ENCODE measurements at regions not wholly inside any gene's neighbourhood (a gene's known extent, or its start where the extent isn't known, plus 50 kb on each side); places are given as distances from the start of the nearest gene placed in this dataset.

DNA sequence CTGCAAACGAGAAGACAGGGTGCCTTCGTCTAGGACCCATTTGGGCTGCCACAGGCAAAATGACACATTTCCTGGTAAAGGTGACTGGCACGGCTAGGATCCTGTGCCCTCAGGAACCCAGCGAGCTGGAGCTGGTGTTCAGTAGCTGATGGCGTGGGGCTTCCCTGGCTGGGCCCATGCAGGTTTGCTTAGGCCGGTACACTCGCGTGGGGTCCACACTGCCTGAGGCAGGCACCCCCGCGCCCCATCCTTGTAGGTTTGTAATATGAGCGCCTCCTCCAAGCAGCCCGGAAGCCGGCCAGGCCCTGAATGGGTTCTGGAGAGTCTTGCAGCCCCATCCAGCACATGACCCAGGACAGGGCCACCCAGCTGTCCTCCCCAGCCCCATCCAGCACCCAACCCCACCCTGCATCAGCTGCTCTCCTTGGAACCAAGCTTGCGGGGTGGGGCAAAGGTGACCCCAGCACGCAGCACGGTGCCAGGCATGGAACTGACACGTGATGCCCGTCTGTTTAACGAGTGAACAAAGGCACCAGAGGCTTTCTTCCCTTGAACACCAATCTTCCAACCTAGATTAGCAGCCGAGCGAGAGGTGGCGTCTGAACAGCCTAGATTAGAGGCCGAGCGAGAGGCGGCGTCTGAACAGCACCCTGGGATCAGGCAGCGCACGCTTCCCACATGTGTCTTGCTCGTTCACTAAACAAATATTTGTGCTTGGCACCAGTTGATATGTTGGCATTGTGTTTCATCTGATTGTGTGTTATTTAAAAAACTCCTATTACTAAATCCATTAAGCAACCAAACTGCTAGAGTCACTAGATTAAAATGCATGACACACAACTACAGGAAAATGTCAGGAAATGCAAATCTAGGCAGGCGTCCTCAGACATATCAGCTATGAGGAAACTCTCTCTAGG lies 112.1 kb downstream of the DLL1 start:
- no peak for DNase-seq (ENCODE audit: low read depth in 2 of 2)

GRCh38 chr6:170177772-170178560 lies 112.9 kb downstream of the DLL1 start:
- DNase-seq (ENCODE audit: low read depth in 2 of 2): no peak

DNA sequence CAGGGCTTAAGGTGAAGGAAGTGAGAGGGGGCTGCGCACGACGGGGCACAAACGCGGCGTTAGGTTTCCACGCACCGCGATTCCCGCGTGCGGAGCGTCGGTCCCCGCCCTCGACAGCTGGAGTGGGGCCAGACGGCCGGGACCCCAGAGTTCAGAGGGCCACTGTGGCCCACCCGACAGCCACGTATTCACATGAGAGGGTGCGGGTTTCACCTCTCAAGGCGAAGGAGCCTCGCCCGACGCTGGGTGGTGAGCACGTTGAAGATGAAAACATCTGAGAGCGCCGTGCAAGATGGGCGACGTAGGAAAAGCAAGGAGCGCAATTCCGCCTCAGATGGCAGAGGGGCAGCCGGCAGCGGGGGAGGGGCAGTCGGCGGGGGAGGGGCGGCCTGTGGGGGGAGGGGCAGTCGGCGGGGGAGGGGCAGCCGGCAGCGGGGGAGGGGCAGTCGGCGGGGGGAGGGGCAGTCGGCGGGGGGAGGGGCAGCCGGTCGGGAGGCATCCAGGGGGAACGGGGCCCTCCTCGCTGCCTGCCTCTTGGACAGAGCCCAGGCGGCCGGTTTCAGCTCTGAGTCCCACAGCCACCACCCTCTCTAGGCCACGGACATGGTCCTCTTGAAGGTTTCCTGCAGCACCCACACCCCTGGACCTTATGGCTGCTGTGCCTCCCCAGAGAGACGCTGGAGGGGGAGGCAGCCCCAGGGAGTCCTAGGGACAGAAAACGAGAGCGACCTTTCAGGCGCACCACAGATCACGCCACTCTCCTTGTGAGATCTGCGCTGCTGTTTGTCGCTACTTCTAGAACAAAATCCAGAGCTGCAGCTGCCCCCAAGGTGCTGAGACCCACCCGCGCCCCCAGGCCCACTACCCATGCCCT lies 113.7 kb downstream of the DLL1 start:
- no peak for DNase-seq (ENCODE audit: low read depth in 2 of 2)

GRCh38 chr6:170176136-170176897 lies 114.6 kb downstream of the DLL1 start:
- DNase-seq (ENCODE audit: low read depth in 2 of 2): no peak

DNA sequence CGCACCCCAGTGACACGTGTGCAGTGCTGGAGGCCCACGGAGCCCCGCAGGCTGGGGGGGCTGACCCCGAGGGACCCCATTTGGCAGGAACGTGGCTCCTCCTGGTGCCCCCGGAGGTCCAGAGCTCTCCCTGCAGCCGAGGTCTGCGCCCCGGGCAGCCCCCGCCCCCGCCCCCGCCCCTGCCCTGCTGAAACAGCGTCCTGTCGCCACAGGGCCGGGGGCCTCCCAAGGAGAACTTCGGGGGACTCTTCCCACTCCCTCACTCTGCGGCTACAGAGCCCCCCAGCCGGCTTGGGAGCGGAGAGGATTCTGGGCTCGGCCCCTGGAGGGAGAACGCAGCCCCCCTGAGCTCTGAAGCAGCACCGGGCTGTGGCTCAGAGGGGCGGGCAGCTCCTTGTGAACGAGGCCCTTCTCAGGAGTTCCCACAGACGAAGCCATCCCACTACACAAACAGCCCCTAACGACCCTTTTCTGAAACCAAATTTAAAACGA lies 115.2 kb downstream of the DLL1 start:
- DNase-seq (ENCODE audit: low read depth in 2 of 2): no peak

DNA sequence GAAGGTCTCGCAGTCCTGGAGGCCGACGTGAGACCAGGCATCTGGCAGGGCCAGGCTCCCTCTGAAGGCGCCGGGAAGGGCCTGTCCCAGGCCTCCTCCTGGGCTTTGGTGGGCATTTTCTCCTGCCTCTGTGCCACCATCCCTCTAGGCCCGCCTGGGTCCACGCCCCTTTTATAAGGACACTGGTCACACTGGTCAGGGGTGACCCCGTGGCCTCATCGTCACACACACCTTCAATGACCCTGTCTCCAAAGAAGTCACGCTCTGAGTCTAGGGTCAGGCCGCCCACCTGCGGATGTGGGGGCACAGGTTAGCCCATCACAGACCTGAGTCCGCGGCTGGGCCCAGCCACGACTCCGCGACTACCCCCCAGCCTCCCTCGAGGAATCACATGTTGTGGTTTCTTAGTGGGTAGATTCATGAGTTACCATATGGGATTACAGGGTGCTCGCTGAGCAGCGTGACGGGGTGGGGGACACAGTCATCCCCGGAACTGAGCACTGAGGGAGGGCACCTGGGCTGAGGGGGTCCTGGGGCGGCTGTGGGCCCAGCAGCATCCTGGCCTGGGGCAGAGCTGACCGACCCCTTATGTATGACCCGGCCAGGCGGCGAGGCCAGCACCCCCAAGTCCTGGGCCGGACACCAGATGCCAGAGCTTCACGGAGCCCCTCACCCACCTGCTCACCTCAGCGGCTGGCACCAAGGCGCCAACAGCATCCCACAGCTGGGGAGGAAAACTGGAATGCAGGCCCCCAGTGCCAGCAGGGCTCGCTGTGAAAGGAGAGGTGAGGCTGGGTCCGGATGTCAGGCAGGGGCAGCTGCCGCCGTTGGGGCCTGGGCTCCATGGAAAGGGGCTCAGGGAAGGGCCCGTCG lies 115.9 kb downstream of the DLL1 start:
- no peak for DNase-seq (ENCODE audit: low read depth in 2 of 2)

- no peak for DNase-seq (ENCODE audit: low read depth in 2 of 2)
Observed at GRCh38 chr6:170174124-170174770, 116.6 kb downstream of the DLL1 start.

DNA sequence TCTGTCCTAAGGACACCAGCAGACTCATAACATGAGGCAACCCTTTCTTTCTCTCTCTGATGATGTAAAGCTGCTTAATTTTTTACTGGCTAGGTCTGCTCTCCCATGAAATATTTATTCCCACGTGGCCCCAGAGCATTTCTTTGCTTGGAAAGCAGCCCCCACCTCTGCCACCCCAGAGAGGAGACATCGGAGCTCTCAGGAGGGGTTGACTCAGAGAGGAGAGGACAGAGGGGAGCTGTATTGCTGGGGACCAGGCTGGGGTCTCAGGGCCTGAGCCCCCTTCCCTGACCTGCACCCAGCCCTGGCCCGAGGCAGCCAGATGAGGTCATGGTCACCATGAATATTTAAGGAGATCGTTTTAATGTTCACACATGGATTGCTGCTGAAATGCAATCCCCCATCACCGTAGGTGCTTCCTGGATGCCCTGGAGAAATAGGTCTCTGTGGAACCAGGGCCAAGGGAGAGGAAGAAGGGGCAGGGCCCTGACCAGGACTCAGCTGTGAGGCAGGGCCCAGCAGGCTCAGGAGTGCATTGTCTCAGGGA lies 117.5 kb downstream of the DLL1 start:
- no peak for DNase-seq (ENCODE audit: low read depth in 2 of 2)

- no peak for DNase-seq (ENCODE audit: low read depth in 2 of 2)
Observed at GRCh38 chr6:170172825-170173256, 118.0 kb downstream of the DLL1 start.

DNA sequence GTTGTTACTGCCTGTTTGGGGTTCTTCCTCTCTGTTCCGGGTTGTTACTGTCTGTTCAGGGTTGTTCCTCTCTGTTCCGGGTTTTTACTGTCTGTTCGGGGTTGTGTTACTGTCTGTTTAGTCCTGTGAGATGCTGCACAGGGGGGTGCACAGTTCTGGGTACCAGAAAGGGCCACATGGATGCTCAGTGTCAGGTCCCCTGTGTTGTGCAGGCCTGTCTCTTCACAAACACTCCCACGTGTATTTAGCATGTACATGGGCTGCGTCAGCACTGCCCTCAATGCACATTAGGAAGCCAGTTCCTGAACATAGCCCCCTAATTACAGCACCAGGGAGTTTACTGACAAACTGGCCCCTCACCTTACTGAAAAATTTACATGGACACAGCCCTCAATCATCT lies 118.5 kb downstream of the DLL1 start:
- DNase-seq (ENCODE audit: low read depth in 2 of 2): no peak

- no peak for DNase-seq (ENCODE audit: low read depth in 2 of 2)
Observed at GRCh38 chr6:170167657-170168159, 123.2 kb downstream of the DLL1 start.

DNA sequence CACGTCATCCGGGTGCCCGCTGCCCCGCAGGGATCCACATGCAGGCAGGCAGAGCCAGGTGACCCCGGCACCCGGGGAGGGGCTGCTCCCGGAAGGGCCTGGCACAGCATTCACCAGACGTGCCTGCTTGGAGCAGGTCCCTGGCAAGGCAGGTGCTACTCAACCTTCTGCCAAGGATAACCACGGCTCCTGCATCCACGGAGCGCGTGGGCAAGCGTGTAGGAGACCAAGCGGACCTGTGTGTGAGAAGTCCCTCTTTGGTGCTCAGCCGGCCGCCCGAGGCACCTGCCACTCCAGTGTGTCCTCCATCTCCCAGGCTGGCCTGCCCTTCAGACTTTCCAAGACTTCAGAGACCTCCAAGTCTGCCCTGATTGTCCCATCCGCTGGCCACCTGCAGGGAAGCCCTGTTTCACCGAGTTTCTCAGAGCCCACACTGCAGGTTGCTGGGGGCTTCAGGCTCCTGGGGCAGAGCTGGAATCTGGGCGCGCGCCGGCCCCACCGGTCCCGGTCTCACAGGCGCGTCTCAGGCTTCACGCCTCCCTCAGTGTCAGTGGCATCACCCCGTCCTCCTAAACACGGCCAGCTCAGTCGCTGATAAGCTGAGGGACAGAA lies 124.3 kb downstream of the DLL1 start:
- no peak for DNase-seq (ENCODE audit: low read depth in 2 of 2)

DNA sequence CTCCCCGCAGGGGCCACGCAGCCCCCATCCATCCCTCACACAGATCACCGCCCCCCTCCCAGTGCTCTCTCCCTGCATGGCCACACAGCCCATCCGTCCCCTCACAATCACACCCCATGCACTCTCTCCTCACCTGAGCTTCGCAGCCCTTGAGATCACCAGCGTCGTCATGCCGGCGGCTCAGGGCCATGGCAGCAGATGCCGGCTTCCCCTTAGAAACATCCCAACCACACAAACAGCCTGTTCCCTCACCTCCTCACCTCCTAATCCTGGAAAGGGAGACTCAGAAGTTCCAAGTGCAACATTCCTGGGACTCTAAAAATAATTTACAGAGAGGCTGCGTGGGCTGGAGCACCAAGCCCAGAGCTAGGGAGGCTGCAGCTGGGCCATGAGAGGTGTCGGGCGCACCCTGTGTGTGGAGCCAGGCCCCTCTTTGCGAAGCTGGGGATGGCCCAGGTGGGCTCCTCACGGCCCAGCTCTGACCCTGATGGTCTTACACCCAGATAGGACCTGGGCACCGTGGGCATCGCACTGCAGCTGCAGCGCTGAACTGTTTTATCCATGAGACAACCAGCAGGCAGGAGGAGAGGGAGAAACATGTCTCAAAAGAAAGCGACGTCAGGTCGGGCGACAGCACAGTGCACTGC lies 125.3 kb downstream of the DLL1 start:
- DNase-seq (ENCODE audit: low read depth in 2 of 2): no peak

DNA sequence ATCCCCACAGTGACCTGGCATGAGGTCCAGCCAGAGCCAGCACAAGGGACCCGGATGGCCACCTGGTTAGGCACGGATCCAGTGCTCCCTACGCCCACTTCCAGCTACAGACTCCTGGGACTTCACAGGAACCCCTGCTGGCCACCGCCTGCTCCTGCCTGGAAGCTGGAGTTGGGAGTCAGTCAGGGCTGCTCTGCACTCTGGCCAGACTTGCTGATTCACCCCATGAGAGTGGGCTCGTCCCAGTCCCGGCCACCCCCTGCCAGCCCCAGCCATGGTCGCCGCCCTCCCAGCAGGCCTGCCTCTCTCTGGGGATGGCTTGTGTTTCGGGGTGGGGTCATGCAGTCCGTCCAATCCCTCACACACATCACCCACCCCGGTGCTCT lies 125.8 kb downstream of the DLL1 start:
- DNase-seq (ENCODE audit: low read depth in 2 of 2): no peak

GRCh38 chr6:170164271-170164900 lies 126.5 kb downstream of the DLL1 start:
- no peak for DNase-seq (ENCODE audit: low read depth in 2 of 2)

- no peak for DNase-seq (ENCODE audit: low read depth in 2 of 2)
Observed at GRCh38 chr6:170163405-170164170, 127.3 kb downstream of the DLL1 start.

Data from stimulated activated CD8-positive, alpha-beta memory T cell treated with anti-CD3 and anti-CD28 coated beads, Interleukin-2, amount 100 ng/mL, for 48 hours (primary cell).